A549 (cell line): ENCODE measurements at regions not wholly inside any gene's neighbourhood (a gene's known extent, or its start where the extent isn't known, plus 50 kb on each side); places are given as distances from the start of the nearest gene placed in this dataset.
"Not testable (repeated sequence)": the region's sequence is repeated elsewhere in the genome, so short reads cannot be mapped to it uniquely, and the experiment has no call there.

ENCODE experiments used
- ATAC-seq, 2 experiments: fragments of 200-7000 bp in 1 of 2; fragments of >200 bp in 1 of 2; cut with Nextera tagmentation in 1 of 2; cut with Tn5 transposase in 1 of 2; 3 replicates each; pipeline versions ENCODE4 v1.8.0 to v1.9.1; 2018 to 2020; ENCODE audit warnings: mild to moderate bottlenecking in 1 of 2, moderate library complexity in 1 of 2
- CTCF ChIA-PET: fragments of 300-600 bp; sonication (Branson Sonifier 250); formaldehyde crosslinking; extraction: SDS; loops from one replicate; lab custom pipeline; 2021; ENCODE audit warnings: antibody characterized with exemption, inconsistent platforms; lab: Yijun Ruan, JAX
- POLR2A ChIA-PET: fragments of 350-600 bp; formaldehyde crosslinking; extraction: SDS; loops from one replicate; lab custom pipeline; 2021; ENCODE audit warnings: antibody characterized with exemption, inconsistent platforms; lab: Yijun Ruan, JAX
- DNase-seq, 2 experiments: peaks; one replicate each; pipeline versions ENCODE4 v3.0.0 to v3.0.0-alpha.2; 2011 to 2016; ENCODE audit warnings: low read depth in 1 of 2, low spot score in 1 of 2
- FAIRE-seq: peaks from 2 replicates; lab custom pipeline; 2011; peaks lifted over from hg19 to GRCh38; lab: Jason Lieb, UNC
- H3K27ac ChIP-seq, 2 experiments: fragments of >200 bp; sonication (Bioruptor Twin); formaldehyde crosslinking; 3 replicates each; pipeline ENCODE4 v1.5.1; 2016 to 2017
- H3K4me1 ChIP-seq: fragments of >200 bp; sonication (Bioruptor Twin); formaldehyde crosslinking; 3 replicates; pipeline ENCODE4 v1.6.1; 2016
- H3K4me2 ChIP-seq: fragments of >200 bp; sonication (Bioruptor Twin); formaldehyde crosslinking; 3 replicates; pipeline ENCODE4 v1.6.1; 2016
- H3K4me3 ChIP-seq: fragments of >200 bp; sonication (Bioruptor Twin); formaldehyde crosslinking; 3 replicates; pipeline ENCODE4 v1.5.1; 2016
- H3K9me3 ChIP-seq: fragments of >200 bp; sonication (Bioruptor Twin); formaldehyde crosslinking; 3 replicates; pipeline ENCODE4 v1.6.1; 2016
- BHLHE40 ChIP-seq: IDR thresholded peaks from 2 replicates; pipeline ENCODE4 v1.6.1; 2012; ENCODE audit warnings: low read depth, low read length, inconsistent platforms
- CBX8 ChIP-seq: fragments of 200-600 bp; sonication (generic); IDR thresholded peaks from 2 replicates; pipeline ENCODE4 v1.6.1; 2016
- CHD4 ChIP-seq: fragments of 200-600 bp; sonication (generic); IDR thresholded peaks from 2 replicates; pipeline ENCODE4 v1.6.1; 2016; ENCODE audit warnings: antibody characterized with exemption, mild to moderate bottlenecking, borderline replicate concordance
- CTCF ChIP-seq: fragments of >200 bp; sonication (Bioruptor Twin); formaldehyde crosslinking; IDR thresholded peaks from 3 replicates; pipeline ENCODE4 v1.5.1; 2016
- EHF ChIP-seq: fragments of 250-450 bp; sonication (Bioruptor Pico); IDR thresholded peaks from 2 replicates; pipeline ENCODE4 v1.5.0; 2020; ENCODE audit warnings: mild to moderate bottlenecking
- ELK1 ChIP-seq: fragments of 150-350 bp; IDR thresholded peaks from 2 replicates; pipeline ENCODE4 v1.6.1; 2014; ENCODE audit warnings: low read depth, mild to moderate bottlenecking, low read length
- GATA3 ChIP-seq: IDR thresholded peaks from 2 replicates; pipeline ENCODE4 v1.6.1; 2012; ENCODE audit warnings: borderline replicate concordance
- HDAC2 ChIP-seq: fragments of 200-600 bp; sonication (generic); IDR thresholded peaks from 2 replicates; pipeline ENCODE4 v1.6.1; 2016
- HES2 ChIP-seq: fragments of >200 bp; sonication (Bioruptor Twin); formaldehyde crosslinking; IDR thresholded peaks from 2 replicates; pipeline ENCODE4 v1.6.1; 2016
- HMGXB4 ChIP-seq: fragments of 250-450 bp; sonication (Bioruptor Pico); IDR thresholded peaks from 2 replicates; pipeline ENCODE4 v1.5.0; 2021; ENCODE audit warnings: mild to moderate bottlenecking, moderate library complexity, borderline replicate concordance
- JUN ChIP-seq, 2 experiments: fragments of >200 bp; sonication (Bioruptor Twin); formaldehyde crosslinking; IDR thresholded peaks; 2 replicates in 1 of 2; 3 replicates in 1 of 2; pipeline ENCODE4 v1.6.1; 2016 to 2017
- POLR2A ChIP-seq: IDR thresholded peaks from 2 replicates; pipeline ENCODE4 v1.6.1; 2012; ENCODE audit warnings: mild to moderate bottlenecking, low read length
- SMC3 ChIP-seq: fragments of >200 bp; sonication (Bioruptor Twin); formaldehyde crosslinking; IDR thresholded peaks from 3 replicates; pipeline ENCODE4 v1.6.1; 2018; ENCODE audit warnings: inconsistent platforms
- SREBF2 ChIP-seq: fragments of 450-650 bp; IDR thresholded peaks from 2 replicates; pipeline ENCODE4 v1.6.1; 2014; ENCODE audit warnings: mild to moderate bottlenecking, moderate library complexity
- TP53 ChIP-seq: fragments of 250-450 bp; sonication (Bioruptor Pico); IDR thresholded peaks from 2 replicates; pipeline ENCODE4 v1.5.0; 2021; ENCODE audit warnings: mild to moderate bottlenecking, moderate library complexity
- ZFP36 ChIP-seq: fragments of 450-650 bp; IDR thresholded peaks from 2 replicates; pipeline ENCODE4 v1.6.1; 2014; ENCODE audit warnings: borderline replicate concordance; ENCODE audit not compliant: partially characterized antibody
- ZNF302 ChIP-seq: fragments of 250-450 bp; sonication (Bioruptor Pico); IDR thresholded peaks from 2 replicates; pipeline ENCODE4 v1.9.0; 2021; ENCODE audit warnings: inconsistent platforms, mild to moderate bottlenecking, moderate library complexity
- WGBS: methylation state at CpG from one replicate; pipeline ENCODE4 v1.1.6; 2017; ENCODE audit errors: missing lambda C conversion rate; 5-methylcytosine and 5-hydroxymethylcytosine counted together
- TF ChIP-seq, protein P1 (sequence below): fragments of 250-450 bp; sonication (Bioruptor Pico); IDR thresholded peaks from 2 replicates; pipeline ENCODE4 v1.5.0; 2020; ENCODE audit warnings: low read depth, mild to moderate bottlenecking, moderate library complexity
- TF ChIP-seq, protein P2 (sequence below): fragments of >200 bp; sonication (Bioruptor Twin); formaldehyde crosslinking; IDR thresholded peaks from 3 replicates; pipeline ENCODE4 v1.6.1; 2016
- TF ChIP-seq, protein P3 (sequence below): IDR thresholded peaks from 2 replicates; pipeline ENCODE4 v1.6.1; 2012

GRCh38 chr7:42543953-42544352, 306.9 kb upstream of the GLI3 start:
- TF ChIP-seq GATA3 (no peak), CHD4 (no peak), SMC3 (no peak), POLR2A (no peak), TP53 (CRISPR knock-in tag) (no peak), SREBF2 (no peak), CTCF (no peak), BHLHE40 (no peak), HES2 (no peak), ELK1 (no peak), JUN (IDR thresholded peaks at IDR 0.05) (no peak), HDAC2 (no peak), ZNF302 (no peak), ZFP36 (no peak), HMGXB4 (CRISPR knock-in tag) (no peak), EHF (CRISPR knock-in tag) (no peak), CBX8 (no peak)
- TF ChIP-seq, protein P1, sequence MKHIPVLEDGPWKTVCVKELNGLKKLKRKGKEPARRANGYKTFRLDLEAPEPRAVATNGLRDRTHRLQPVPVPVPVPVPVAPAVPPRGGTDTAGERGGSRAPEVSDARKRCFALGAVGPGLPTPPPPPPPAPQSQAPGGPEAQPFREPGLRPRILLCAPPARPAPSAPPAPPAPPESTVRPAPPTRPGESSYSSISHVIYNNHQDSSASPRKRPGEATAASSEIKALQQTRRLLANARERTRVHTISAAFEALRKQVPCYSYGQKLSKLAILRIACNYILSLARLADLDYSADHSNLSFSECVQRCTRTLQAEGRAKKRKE (CRISPR knock-in tag): no peak
- TF ChIP-seq, protein P2, sequence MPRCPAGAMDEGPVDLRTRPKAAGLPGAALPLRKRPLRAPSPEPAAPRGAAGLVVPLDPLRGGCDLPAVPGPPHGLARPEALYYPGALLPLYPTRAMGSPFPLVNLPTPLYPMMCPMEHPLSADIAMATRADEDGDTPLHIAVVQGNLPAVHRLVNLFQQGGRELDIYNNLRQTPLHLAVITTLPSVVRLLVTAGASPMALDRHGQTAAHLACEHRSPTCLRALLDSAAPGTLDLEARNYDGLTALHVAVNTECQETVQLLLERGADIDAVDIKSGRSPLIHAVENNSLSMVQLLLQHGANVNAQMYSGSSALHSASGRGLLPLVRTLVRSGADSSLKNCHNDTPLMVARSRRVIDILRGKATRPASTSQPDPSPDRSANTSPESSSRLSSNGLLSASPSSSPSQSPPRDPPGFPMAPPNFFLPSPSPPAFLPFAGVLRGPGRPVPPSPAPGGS: no peak
- TF ChIP-seq, protein P3, sequence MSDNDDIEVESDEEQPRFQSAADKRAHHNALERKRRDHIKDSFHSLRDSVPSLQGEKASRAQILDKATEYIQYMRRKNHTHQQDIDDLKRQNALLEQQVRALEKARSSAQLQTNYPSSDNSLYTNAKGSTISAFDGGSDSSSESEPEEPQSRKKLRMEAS: no peak
- FAIRE-seq (no peak), DNase-seq (no peak), ATAC-seq (no peak)
- ChIA-PET CTCF (no interaction called here), POLR2A (no interaction called here)
- Histone ChIP-seq H3K4me3 (no peak overlapping the region), H3K27ac (no peak overlapping the region), H3K4me1 (no peaks in the 10 kb centered on the region), H3K9me3 (no peaks in the 10 kb centered on the region), H3K4me2 (no peak overlapping the region)
- WGBS: 2% methylated on average over 4 of the region's 4 CpGs

DNA sequence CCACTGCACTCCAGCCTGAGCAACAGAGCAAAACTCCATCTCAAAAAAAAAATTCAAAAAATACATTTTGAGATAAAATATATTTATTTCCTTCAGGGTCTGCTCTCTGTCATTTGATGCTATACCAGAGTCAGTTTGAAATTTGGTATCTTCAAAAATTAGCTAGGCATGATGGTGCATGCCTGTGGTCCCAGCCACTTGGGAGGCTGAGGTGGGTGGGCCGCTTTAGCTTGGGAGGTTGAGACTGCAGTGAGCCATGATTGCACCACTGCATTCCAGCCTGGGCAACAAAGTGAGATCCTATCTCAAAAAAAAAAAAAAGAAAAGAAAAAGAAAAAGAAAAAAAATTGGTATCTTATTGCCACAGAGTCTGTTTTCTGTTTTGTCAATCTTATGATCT, 305.4 kb upstream of the GLI3 start:
- H3K4me1 ChIP-seq, H3K9me3 ChIP-seq, ATAC-seq, POLR2A ChIA-PET, FAIRE-seq, H3K4me2 ChIP-seq, H3K27ac ChIP-seq, DNase-seq, H3K4me3 ChIP-seq: not testable (repeated sequence)
- CTCF ChIA-PET: interaction anchor here (0.6 kb wide), 1 partner anchor 423 kb away, joined by 3 read pairs; no protein-coding TSS in a partner anchor
- WGBS: 0% methylated on average over 1 of the region's 1 CpG
